ENCODE measurements at regions not wholly inside any gene's neighbourhood (a gene's known extent, or its start where the extent isn't known, plus 50 kb on each side); places are given as distances from the start of the nearest gene placed in this dataset.
"Not testable (repeated sequence)": the region's sequence is repeated elsewhere in the genome, so short reads cannot be mapped to it uniquely, and the experiment has no call there.

- H3K36me3 Mint-ChIP-seq (ENCODE audit: low read depth); H3K4me3 Mint-ChIP-seq; H3K4me1 Mint-ChIP-seq; H3K9me3 Mint-ChIP-seq; H3K27me3 Mint-ChIP-seq; CTCF ChIA-PET; H3K27ac Mint-ChIP-seq; POLR2A ChIA-PET: not testable (repeated sequence)
- peak; percentile 20 for DNase-seq
Measured at GRCh38 chr2:75374414-75374957, 175.2 kb upstream of the TACR1 start.

- H3K4me3 Mint-ChIP-seq, result no peak overlapping the region
Measured at GRCh38 chr2:75367401-75367800, 168.1 kb upstream of the TACR1 start.

GRCh38 chr2:75361486-75361885, 162.2 kb upstream of the TACR1 start:
- ChIA-PET POLR2A (no interaction called here), CTCF (no interaction called here)
- no peaks in the 10 kb centered on the region for H3K36me3 Mint-ChIP-seq (ENCODE audit: low read depth)

More at GRCh38 chr2:75367401-75367800, 168.1 kb upstream of the TACR1 start:
- ChIA-PET POLR2A (no interaction called here), CTCF (no interaction called here)
- Mint-ChIP-seq H3K27me3 (no peaks in the 10 kb centered on the region), H3K4me1 (no peaks in the 10 kb centered on the region), H3K27ac (no peak overlapping the region), H3K9me3 (peaks cover 3% of the 10 kb centered on the region), H3K36me3 (ENCODE audit: low read depth) (no peaks in the 10 kb centered on the region)
- DNase-seq, result no peak

GRCh38 chr2:75360945-75361344, 161.6 kb upstream of the TACR1 start:
- Mint-ChIP-seq H3K4me3 (no peak overlapping the region), H3K27ac (no peak overlapping the region), H3K36me3 (ENCODE audit: low read depth) (no peaks in the 10 kb centered on the region), H3K4me1 (no peaks in the 10 kb centered on the region), H3K27me3 (no peaks in the 10 kb centered on the region), H3K9me3 (no peaks in the 10 kb centered on the region)
- ChIA-PET POLR2A (no interaction called here), CTCF (no interaction called here)
- no peak for DNase-seq

More at GRCh38 chr2:75361486-75361885, 162.2 kb upstream of the TACR1 start:
- H3K4me1 Mint-ChIP-seq, result no peaks in the 10 kb centered on the region
- no peak for DNase-seq
- H3K9me3 Mint-ChIP-seq, result no peaks in the 10 kb centered on the region
- H3K4me3 Mint-ChIP-seq, result no peak overlapping the region
- no peak overlapping the region for H3K27ac Mint-ChIP-seq
- H3K27me3 Mint-ChIP-seq, result no peaks in the 10 kb centered on the region

GRCh38 chr2:75356865-75357264, 157.5 kb upstream of the TACR1 start:
- Mint-ChIP-seq H3K9me3 (no peaks in the 10 kb centered on the region), H3K4me3 (no peak overlapping the region), H3K36me3 (ENCODE audit: low read depth) (no peaks in the 10 kb centered on the region), H3K27ac (no peak overlapping the region), H3K4me1 (no peaks in the 10 kb centered on the region), H3K27me3 (no peaks in the 10 kb centered on the region)
- no peak for DNase-seq
- ChIA-PET POLR2A (no interaction called here), CTCF (no interaction called here)

GRCh38 chr2:75353131-75353530, 153.8 kb upstream of the TACR1 start:
- Mint-ChIP-seq H3K4me3 (no peak overlapping the region), H3K4me1 (no peaks in the 10 kb centered on the region), H3K36me3 (ENCODE audit: low read depth) (no peaks in the 10 kb centered on the region), H3K27ac (no peak overlapping the region), H3K9me3 (no peaks in the 10 kb centered on the region), H3K27me3 (no peaks in the 10 kb centered on the region)
- CTCF ChIA-PET, result no interaction called here
- POLR2A ChIA-PET, result no interaction called here
- DNase-seq, result no peak

- no peak overlapping the region for H3K4me3 Mint-ChIP-seq
Measured at GRCh38 chr2:75348307-75348706, 149.0 kb upstream of the TACR1 start.

GRCh38 chr2:75344146-75344545, 144.8 kb upstream of the TACR1 start:
- ChIA-PET CTCF (interaction anchor here (0.9 kb wide), 1 partner anchor 11 kb away, joined by 5 read pairs; no protein-coding TSS in a partner anchor), POLR2A (no interaction called here)
- no peak for DNase-seq
- no peaks in the 10 kb centered on the region for H3K27me3 Mint-ChIP-seq
- H3K9me3 Mint-ChIP-seq, result no peaks in the 10 kb centered on the region
- no peak overlapping the region for H3K4me3 Mint-ChIP-seq
- no peaks in the 10 kb centered on the region for H3K4me1 Mint-ChIP-seq
- H3K27ac Mint-ChIP-seq, result no peak overlapping the region
- H3K36me3 Mint-ChIP-seq (ENCODE audit: low read depth), result no peaks in the 10 kb centered on the region

More at GRCh38 chr2:75348307-75348706, 149.0 kb upstream of the TACR1 start:
- Mint-ChIP-seq H3K27ac (no peak overlapping the region), H3K27me3 (no peaks in the 10 kb centered on the region), H3K4me1 (no peaks in the 10 kb centered on the region), H3K9me3 (no peaks in the 10 kb centered on the region), H3K36me3 (ENCODE audit: low read depth) (no peaks in the 10 kb centered on the region)
- POLR2A ChIA-PET, result no interaction called here
- CTCF ChIA-PET, result no interaction called here
- DNase-seq, result no peak

GRCh38 chr2:75342504-75343175, 143.3 kb upstream of the TACR1 start:
- Mint-ChIP-seq H3K4me1 (no peaks in the 10 kb centered on the region), H3K36me3 (ENCODE audit: low read depth) (no peaks in the 10 kb centered on the region)

GRCh38 chr2:75340560-75340959, 141.2 kb upstream of the TACR1 start:
- no peaks in the 10 kb centered on the region for H3K9me3 Mint-ChIP-seq
- H3K27me3 Mint-ChIP-seq, result no peaks in the 10 kb centered on the region
- H3K36me3 Mint-ChIP-seq (ENCODE audit: low read depth), result no peaks in the 10 kb centered on the region
- no peak overlapping the region for H3K27ac Mint-ChIP-seq
- DNase-seq, result no peak
- no peaks in the 10 kb centered on the region for H3K4me1 Mint-ChIP-seq
- ChIA-PET CTCF (no interaction called here), POLR2A (no interaction called here)
- H3K4me3 Mint-ChIP-seq, result no peak overlapping the region

More at GRCh38 chr2:75342504-75343175, 143.3 kb upstream of the TACR1 start:
- ChIA-PET CTCF (no interaction called here), POLR2A (no interaction called here)
- Mint-ChIP-seq H3K27me3 (no peaks in the 10 kb centered on the region), H3K4me3 (no peak overlapping the region), H3K27ac (no peak overlapping the region), H3K9me3 (no peaks in the 10 kb centered on the region)
- no peak for DNase-seq

GRCh38 chr2:75338461-75338860, 139.1 kb upstream of the TACR1 start:
- CTCF ChIA-PET, result no interaction called here

GRCh38 chr2:75337619-75338018, 138.3 kb upstream of the TACR1 start:
- CTCF ChIA-PET, result no interaction called here
- no peaks in the 10 kb centered on the region for H3K4me1 Mint-ChIP-seq
- H3K4me3 Mint-ChIP-seq, result no peak overlapping the region
- no peaks in the 10 kb centered on the region for H3K36me3 Mint-ChIP-seq (ENCODE audit: low read depth)
- H3K27ac Mint-ChIP-seq, result no peak overlapping the region
- DNase-seq, result no peak
- POLR2A ChIA-PET, result no interaction called here
- no peaks in the 10 kb centered on the region for H3K27me3 Mint-ChIP-seq
- H3K9me3 Mint-ChIP-seq, result no peaks in the 10 kb centered on the region

More at GRCh38 chr2:75338461-75338860, 139.1 kb upstream of the TACR1 start:
- Mint-ChIP-seq H3K27ac (no peak overlapping the region), H3K9me3 (no peaks in the 10 kb centered on the region), H3K36me3 (ENCODE audit: low read depth) (no peaks in the 10 kb centered on the region), H3K27me3 (no peaks in the 10 kb centered on the region), H3K4me3 (no peak overlapping the region), H3K4me1 (no peaks in the 10 kb centered on the region)
- no peak for DNase-seq
- POLR2A ChIA-PET, result no interaction called here

GRCh38 chr2:75337016-75337415, 137.7 kb upstream of the TACR1 start:
- no peaks in the 10 kb centered on the region for H3K36me3 Mint-ChIP-seq (ENCODE audit: low read depth)
- ChIA-PET POLR2A (no interaction called here), CTCF (no interaction called here)
- H3K4me1 Mint-ChIP-seq, result no peaks in the 10 kb centered on the region
- no peaks in the 10 kb centered on the region for H3K27me3 Mint-ChIP-seq
- no peaks in the 10 kb centered on the region for H3K9me3 Mint-ChIP-seq
- no peak overlapping the region for H3K27ac Mint-ChIP-seq
- no peak for DNase-seq
- no peak overlapping the region for H3K4me3 Mint-ChIP-seq

- H3K4me1 Mint-ChIP-seq, result no peaks in the 10 kb centered on the region
- ChIA-PET CTCF (no interaction called here), POLR2A (no interaction called here)
- no peak overlapping the region for H3K4me3 Mint-ChIP-seq
- no peaks in the 10 kb centered on the region for H3K36me3 Mint-ChIP-seq (ENCODE audit: low read depth)
- DNase-seq, result no peak
- H3K27ac Mint-ChIP-seq, result no peak overlapping the region
- H3K9me3 Mint-ChIP-seq, result no peaks in the 10 kb centered on the region
- no peaks in the 10 kb centered on the region for H3K27me3 Mint-ChIP-seq
Measured at GRCh38 chr2:75336451-75336850, 137.1 kb upstream of the TACR1 start.
